IMR-90 (cell line): ENCODE measurements at regions not wholly inside any gene's neighbourhood (a gene's known extent, or its start where the extent isn't known, plus 50 kb on each side); places are given as distances from the start of the nearest gene placed in this dataset.
"Not testable (repeated sequence)": the region's sequence is repeated elsewhere in the genome, so short reads cannot be mapped to it uniquely, and the experiment has no call there.

Experiments
- ATAC-seq: fragments of 200-7000 bp; cut with Tn5 transposase; 2 replicates; pipeline ENCODE4 v1.9.1; 2020; ENCODE audit warnings: low read depth, mild to moderate bottlenecking, moderate library complexity
- BruUV-seq: library from RNA; stranded (reverse); fragments of 400-500 nt; replicated peaks from 2 replicates; lab custom pipeline; 2021; lab: Mats Ljungman, UMichigan
- CTCF ChIA-PET: fragments of 300-600 bp; formaldehyde crosslinking; extraction: SDS; loops from one replicate; lab custom pipeline; 2021; ENCODE audit warnings: antibody characterized with exemption; lab: Yijun Ruan, JAX
- POLR2A ChIA-PET: fragments of 300-600 bp; sonication (Branson Sonifier 250); formaldehyde crosslinking; loops from one replicate; lab custom pipeline; 2022; ENCODE audit warnings: antibody characterized with exemption; ENCODE audit not compliant: unreplicated experiment; lab: Charles Lee
- DNase-seq: peaks from one replicate; pipeline ENCODE4 v3.0.0; 2013
- H2AFZ ChIP-seq: replicated peaks from 2 replicates; pipeline ENCODE3; 2013; ENCODE audit warnings: low read length, mild to moderate bottlenecking; ENCODE audit not compliant: poor library complexity
- H2AK5ac ChIP-seq: 2 replicates; pipeline ENCODE4 v1.6.1; 2013; ENCODE audit warnings: low read depth, low read length, inconsistent platforms
- H2AK9ac ChIP-seq: replicated peaks from 2 replicates; pipeline ENCODE3; 2013; ENCODE audit warnings: mild to moderate bottlenecking, low read depth, low read length, moderate library complexity; ENCODE audit not compliant: poor library complexity
- H2BK120ac ChIP-seq: 2 replicates; pipeline ENCODE4 v1.6.1; 2013; ENCODE audit warnings: low read depth, low read length, inconsistent platforms
- H2BK15ac ChIP-seq: 3 replicates; pipeline ENCODE4 v1.6.1; 2013; ENCODE audit warnings: low read depth, low read length, inconsistent platforms
- H2BK20ac ChIP-seq: 2 replicates; pipeline ENCODE4 v1.6.1; 2013; ENCODE audit warnings: low read depth, mild to moderate bottlenecking, inconsistent platforms, low read length, moderate library complexity
- H2BK5ac ChIP-seq: 2 replicates; pipeline ENCODE4 v1.6.1; 2013; ENCODE audit warnings: mild to moderate bottlenecking, low read depth, low read length, inconsistent platforms; ENCODE audit not compliant: poor library complexity, severe bottlenecking
- H3K14ac ChIP-seq: replicated peaks from 2 replicates; pipeline ENCODE4 v1.6.1; 2013; ENCODE audit warnings: low read depth, low read length, inconsistent platforms
- H3K18ac ChIP-seq: 2 replicates; pipeline ENCODE4 v1.6.1; 2013; ENCODE audit warnings: low read depth, low read length, control low read depth
- H3K23ac ChIP-seq: 2 replicates; pipeline ENCODE4 v1.6.1; 2013; ENCODE audit warnings: low read depth, low read length, inconsistent platforms
- H3K27ac ChIP-seq: 2 replicates; pipeline ENCODE4 v1.5.1; 2013; ENCODE audit warnings: mild to moderate bottlenecking, control low read depth, low read length; ENCODE audit not compliant: insufficient read depth
- H3K27me3 ChIP-seq: 2 replicates; pipeline ENCODE4 v1.6.1; 2013; ENCODE audit warnings: low read length; ENCODE audit not compliant: control insufficient read depth, insufficient read depth
- H3K36me3 ChIP-seq: 2 replicates; pipeline ENCODE4 v1.6.1; 2013; ENCODE audit warnings: low read length, mixed read lengths; ENCODE audit not compliant: control insufficient read depth, insufficient read depth
- H3K4ac ChIP-seq: 2 replicates; pipeline ENCODE4 v1.6.1; 2013; ENCODE audit warnings: low read depth, low read length, inconsistent platforms
- H3K4me1 ChIP-seq: 2 replicates; pipeline ENCODE4 v1.6.1; 2013; ENCODE audit warnings: low read length, mixed read lengths; ENCODE audit not compliant: control insufficient read depth, insufficient read depth
- H3K4me2 ChIP-seq: 2 replicates; pipeline ENCODE4 v1.6.1; 2013; ENCODE audit warnings: low read depth, mild to moderate bottlenecking, control low read depth, low read length, moderate library complexity
- H3K4me3 ChIP-seq: 2 replicates; pipeline ENCODE4 v1.5.1; 2013; ENCODE audit warnings: low read depth, mild to moderate bottlenecking, control low read depth, low read length, moderate library complexity; ENCODE audit not compliant: insufficient read depth
- H3K56ac ChIP-seq: 2 replicates; pipeline ENCODE4 v1.6.1; 2013; ENCODE audit warnings: low read length, inconsistent platforms; ENCODE audit not compliant: insufficient read depth; ENCODE audit errors: extremely low read depth
- H3K79me1 ChIP-seq, 2 experiments: 2 replicates each; pipeline ENCODE4 v1.6.1; 2013; ENCODE audit warnings: low read length in 2 of 2, inconsistent platforms in 1 of 2, low read depth in 1 of 2
- H3K9ac ChIP-seq: 2 replicates; pipeline ENCODE4 v1.6.1; 2013; ENCODE audit warnings: low read depth, low read length, control low read depth
- H3K9me1 ChIP-seq: 2 replicates; pipeline ENCODE4 v1.6.1; 2013; ENCODE audit warnings: low read length, inconsistent platforms; ENCODE audit not compliant: insufficient read depth
- H3K9me3 ChIP-seq: 2 replicates; pipeline ENCODE4 v1.6.1; 2013; ENCODE audit warnings: low read length; ENCODE audit not compliant: control insufficient read depth, insufficient read depth
- H4K20me1 ChIP-seq: 2 replicates; pipeline ENCODE4 v1.6.1; 2013; ENCODE audit warnings: low read length, inconsistent platforms; ENCODE audit not compliant: insufficient read depth
- H4K5ac ChIP-seq: 2 replicates; pipeline ENCODE4 v1.6.1; 2013; ENCODE audit warnings: mild to moderate bottlenecking, low read depth, low read length, control low read depth
- H4K8ac ChIP-seq, 2 experiments: 2 replicates each; pipeline ENCODE4 v1.6.1; 2013; ENCODE audit warnings: low read depth in 2 of 2, low read length in 2 of 2, control low read depth in 1 of 2, inconsistent platforms in 1 of 2
- H4K91ac ChIP-seq: 2 replicates; pipeline ENCODE4 v1.6.1; 2013; ENCODE audit warnings: low read depth, low read length, inconsistent platforms; ENCODE audit not compliant: insufficient read depth
- WGBS, 2 experiments: methylation state at CpG; one replicate each; pipeline versions ENCODE4 v1.1.5 to v1.1.7; 2013; ENCODE audit warnings: missing lambda C conversion rate in 2 of 2; ENCODE audit not compliant: insufficient read length in 1 of 2; ENCODE audit errors: extremely low coverage in 2 of 2; 5-methylcytosine and 5-hydroxymethylcytosine counted together
- dilution Hi-C: fragments of 300-500 bp; cut with HindIII; formaldehyde crosslinking; loops from one replicate; pipeline ENCODE4 v1.14.3; 2018; ENCODE audit warnings: low sequenced_read_pairs; ENCODE audit not compliant: unreplicated experiment
- in situ Hi-C: fragments of 300-500 bp; cut with MboI; formaldehyde crosslinking; loops from 3 replicates; pipeline ENCODE4 v1.14.3; 2019; ENCODE audit warnings: low sequenced_read_pairs, inconsistent platforms, mixed read lengths
- intact Hi-C: fragments of 100-400 bp; cut with micrococcal nuclease; formaldehyde crosslinking; loops from 2 replicates; pipeline ENCODE4 v1.10.0; 2022

- H3K23ac ChIP-seq, H4K5ac ChIP-seq, H4K20me1 ChIP-seq, H4K8ac ChIP-seq, dilution Hi-C loops, H2BK120ac ChIP-seq, H3K4me2 ChIP-seq, CTCF ChIA-PET, H2BK20ac ChIP-seq, H3K79me1 ChIP-seq, POLR2A ChIA-PET, H3K14ac ChIP-seq, H3K9me3 ChIP-seq, H2AFZ ChIP-seq, H3K18ac ChIP-seq, H3K4me1 ChIP-seq, H3K36me3 ChIP-seq, ATAC-seq, H3K4me3 ChIP-seq, DNase-seq, BruUV-seq, H3K27me3 ChIP-seq, in situ Hi-C loops, H4K91ac ChIP-seq, H3K9ac ChIP-seq, H2AK9ac ChIP-seq, H3K56ac ChIP-seq, H3K9me1 ChIP-seq, H2BK5ac ChIP-seq, H3K27ac ChIP-seq, H3K4ac ChIP-seq, H2AK5ac ChIP-seq, intact Hi-C loops, H2BK15ac ChIP-seq: not testable (repeated sequence)
- WGBS, 2 experiments: no CpG with 5 or more reads among the region's 9 CpGs
Measured at GRCh38 chr5:1574023-1574318, 50.2 kb upstream of the LPCAT1 start.

DNA sequence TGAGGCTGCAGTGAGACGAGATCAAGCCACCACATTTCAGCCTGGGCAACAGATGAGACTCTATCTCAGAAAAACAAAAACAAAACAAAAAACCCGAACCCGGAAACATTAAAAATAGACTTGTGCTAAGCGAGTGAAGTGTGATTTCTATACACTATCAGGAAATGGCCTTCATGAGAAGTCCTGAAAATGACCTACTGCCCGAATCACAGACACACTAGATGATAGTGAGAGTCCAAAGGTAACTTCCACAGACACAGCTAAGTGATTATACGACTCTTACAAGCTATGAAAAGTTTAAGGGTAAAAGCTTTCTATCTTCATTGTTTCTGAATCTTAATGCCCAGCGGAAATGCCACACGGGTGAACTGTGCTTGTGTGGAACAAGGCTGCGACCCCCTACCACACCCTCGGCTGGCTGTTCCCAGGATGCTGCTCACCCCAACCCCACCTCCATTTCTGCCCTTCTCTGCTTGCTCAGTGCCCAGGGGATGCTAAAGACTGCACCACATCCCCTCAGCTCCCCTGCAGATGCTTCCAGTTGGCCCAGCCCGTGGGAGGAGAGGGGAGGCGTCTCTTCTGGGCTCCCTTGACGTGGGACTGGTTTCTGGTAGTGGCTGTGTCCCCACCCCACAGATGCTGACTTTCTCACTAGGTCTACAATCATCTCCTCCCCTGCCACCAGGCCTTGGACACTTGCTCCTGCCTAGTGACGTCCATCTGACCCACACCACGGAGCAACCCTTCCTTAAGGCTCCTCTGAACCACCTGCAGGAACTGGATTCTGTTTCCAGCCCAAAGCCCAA, 49.7 kb upstream of the LPCAT1 start:
- H3K18ac ChIP-seq, intact Hi-C loops, H3K36me3 ChIP-seq, H3K79me1 ChIP-seq, H3K27me3 ChIP-seq, H4K20me1 ChIP-seq, CTCF ChIA-PET, BruUV-seq, H4K5ac ChIP-seq, dilution Hi-C loops, H2BK120ac ChIP-seq, H3K27ac ChIP-seq, POLR2A ChIA-PET, H2AK5ac ChIP-seq, H3K9ac ChIP-seq, ATAC-seq, H2BK5ac ChIP-seq, H2AFZ ChIP-seq, H3K23ac ChIP-seq, H3K4me3 ChIP-seq, H3K9me3 ChIP-seq, H3K56ac ChIP-seq, H2BK15ac ChIP-seq, H3K9me1 ChIP-seq, H4K8ac ChIP-seq, H2BK20ac ChIP-seq, H3K4me1 ChIP-seq, H4K91ac ChIP-seq, H2AK9ac ChIP-seq, in situ Hi-C loops, H3K14ac ChIP-seq, DNase-seq, H3K4me2 ChIP-seq, H3K4ac ChIP-seq: not testable (repeated sequence)
- WGBS, 2 experiments: no CpG with 5 or more reads among the region's 15 CpGs
